ENCODE measurements at regions not wholly inside any gene's neighbourhood (a gene's known extent, or its start where the extent isn't known, plus 50 kb on each side); places are given as distances from the start of the nearest gene placed in this dataset.
A peak's percentile ranks its signal among the peaks of the same experiment; 100 is the strongest.

- Histone ChIP-seq H3K4me1 (replicated peaks in 1 of 2) (no peaks in the 10 kb centered on the region), H3K27ac (no peak overlapping the region), H3K36me3 (replicated peaks in 1 of 2) (no peaks in the 10 kb centered on the region), H3K9me3 (replicated peaks in 1 of 3) (no peaks in the 10 kb centered on the region), H3K27me3 (no peaks in the 10 kb centered on the region), H3K4me3 (no peak overlapping the region)
- intact Hi-C loops (cut with DNase I): no loop called here
- TF ChIP-seq CTCF (IDR thresholded peaks at IDR 0.05): no peak
- no peak for TF ChIP-seq POLR2A (IDR thresholded peaks at IDR 0.05)
- WGBS, 4 donors: 83 to 90% (median 86%) methylated on average over 5 of the region's 5 CpGs
- DNase-seq: no peak
Measured at GRCh38 chr6:21898107-21898796, 304.7 kb downstream of the SOX4 start.

- intact Hi-C loops (cut with DNase I): no loop called here
- Histone ChIP-seq H3K27me3 (no peaks in the 10 kb centered on the region), H3K27ac (no peak overlapping the region), H3K9me3 (replicated peaks in 1 of 3) (no peaks in the 10 kb centered on the region), H3K4me3 (no peak overlapping the region), H3K36me3 (replicated peaks in 1 of 2) (no peaks in the 10 kb centered on the region), H3K4me1 (replicated peaks in 1 of 2) (no peaks in the 10 kb centered on the region)
- TF ChIP-seq CTCF (IDR thresholded peaks at IDR 0.05): no peak
- no peak for DNase-seq
- 77 to 79% (median 77%) methylated on average over 6 of the region's 6 CpGs for WGBS, 4 donors
Measured at GRCh38 chr6:21899708-21900107, 306.2 kb downstream of the SOX4 start.

GRCh38 chr6:21900730-21901129 is 307.2 kb downstream of the SOX4 start:
- Histone ChIP-seq H3K4me3 (no peak overlapping the region), H3K27ac (no peak overlapping the region), H3K4me1 (replicated peaks in 1 of 2) (no peaks in the 10 kb centered on the region), H3K9me3 (replicated peaks in 1 of 3) (no peaks in the 10 kb centered on the region), H3K27me3 (no peaks in the 10 kb centered on the region), H3K36me3 (replicated peaks in 1 of 2) (no peaks in the 10 kb centered on the region)
- 67 to 76% (median 75%) methylated on average over 2 of the region's 2 CpGs for WGBS, 4 donors
- DNase-seq: peak in 1 of 7 donors; percentile 14
- no peak for TF ChIP-seq POLR2A (IDR thresholded peaks at IDR 0.05)
- no peak for TF ChIP-seq CTCF (IDR thresholded peaks at IDR 0.05)
- intact Hi-C loops (cut with DNase I): no loop called here

- H3K4me1 ChIP-seq (replicated peaks in 1 of 2): no peaks in the 10 kb centered on the region
- H3K9me3 ChIP-seq (replicated peaks in 1 of 3): no peaks in the 10 kb centered on the region
- no peaks in the 10 kb centered on the region for H3K27me3 ChIP-seq
- intact Hi-C loops (cut with DNase I): no loop called here
- H3K27ac ChIP-seq: no peak overlapping the region
- H3K36me3 ChIP-seq (replicated peaks in 1 of 2): no peaks in the 10 kb centered on the region
- no peak for DNase-seq
- TF ChIP-seq CTCF (IDR thresholded peaks at IDR 0.05) (no peak), POLR2A (IDR thresholded peaks at IDR 0.05) (no peak)
- WGBS, 4 donors: 85 to 91% (median 88%) methylated on average over 7 of the region's 7 CpGs
- no peak overlapping the region for H3K4me3 ChIP-seq
Measured at GRCh38 chr6:21902628-21903169, 309.1 kb downstream of the SOX4 start.

All from adrenal gland (tissue), 9 donors.